Activated naive CD4-positive, alpha-beta T cell (primary cell): ENCODE measurements at regions not wholly inside any gene's neighbourhood (a gene's known extent, or its start where the extent isn't known, plus 50 kb on each side); places are given as distances from the start of the nearest gene placed in this dataset.

ENCODE experiments used
- DNase-seq, 4 experiments: peaks; one replicate each; lab custom pipeline; 2025; lab: John Stamatoyannopoulos, UW

DNA sequence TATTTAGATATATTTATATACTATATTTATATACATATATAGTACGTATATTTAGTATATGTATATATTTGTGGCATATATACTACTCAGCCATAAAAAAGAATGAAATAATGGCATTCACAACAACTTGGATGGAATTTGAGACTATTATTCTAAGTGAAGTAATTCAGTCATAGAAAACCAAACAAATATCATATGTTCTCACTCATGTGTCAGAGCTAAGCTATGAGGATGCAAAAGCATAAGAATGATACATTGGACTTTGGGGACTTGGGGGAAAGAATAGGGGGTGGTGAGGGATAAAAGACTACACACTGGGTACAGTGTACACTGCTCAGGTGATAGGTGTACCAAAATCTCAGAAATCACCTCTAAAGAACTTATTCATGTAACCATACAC, 1015.7 kb downstream of the EFNB2 start:
- DNase-seq, result no peak

DNA sequence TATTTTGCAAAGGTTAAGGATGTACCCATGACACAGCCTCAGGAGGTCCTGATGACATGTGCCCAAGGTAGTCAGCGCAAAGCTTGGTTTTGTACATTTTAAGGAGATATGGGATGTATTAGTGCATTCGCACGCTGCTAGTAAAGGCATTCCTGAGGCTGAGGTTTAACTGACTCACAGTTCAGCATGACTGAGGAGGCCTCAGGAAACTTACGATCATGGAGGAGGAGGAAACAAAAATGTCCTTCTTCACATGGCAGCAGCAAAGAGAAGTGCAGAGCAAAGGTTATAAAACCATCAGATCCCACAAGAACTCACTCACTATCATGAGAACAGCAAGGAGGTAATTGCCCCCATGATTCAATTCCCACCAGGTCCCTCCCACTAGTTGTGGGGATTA, 1017.4 kb downstream of the EFNB2 start:
- no peak for DNase-seq

DNA sequence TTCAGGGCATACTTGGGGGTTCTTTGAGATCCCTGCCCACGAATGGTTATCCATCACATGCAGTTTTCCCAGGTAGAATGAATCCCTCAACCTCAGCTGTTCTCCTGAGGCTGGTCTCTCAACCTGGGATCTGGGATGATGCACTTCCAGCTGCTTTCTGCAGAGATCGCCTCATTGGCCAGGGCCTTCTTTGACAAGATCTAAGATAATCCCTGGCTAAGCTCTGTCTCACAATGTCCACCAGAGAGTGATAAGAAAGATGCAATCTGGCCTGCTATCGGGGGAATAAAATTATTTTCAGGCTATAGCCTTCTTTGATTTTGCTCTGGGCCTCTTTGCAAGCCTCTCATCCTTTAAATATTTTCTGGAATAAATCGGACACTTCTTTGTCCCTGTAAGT, 1021.1 kb downstream of the EFNB2 start:
- DNase-seq, result no peak

DNA sequence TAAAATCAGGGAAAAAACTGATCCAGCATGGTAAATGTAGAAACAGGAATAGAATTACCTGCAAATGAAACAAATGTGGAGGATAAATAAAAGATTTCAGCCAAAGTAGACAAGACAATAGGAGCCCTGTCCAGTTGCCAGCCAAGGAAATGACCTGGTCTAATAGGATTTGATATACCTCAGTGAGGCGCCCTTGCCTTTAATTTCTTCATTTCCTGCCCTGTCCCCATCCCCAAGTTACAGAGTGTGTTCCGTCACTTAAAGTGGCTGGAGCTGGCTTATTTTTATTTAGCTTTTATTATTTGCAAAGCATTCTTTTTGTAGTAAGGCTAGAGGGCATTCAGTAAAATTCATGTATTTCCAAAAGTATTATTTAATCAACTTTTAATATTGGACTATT, 1022.0 kb downstream of the EFNB2 start:
- DNase-seq, result no peak

DNA sequence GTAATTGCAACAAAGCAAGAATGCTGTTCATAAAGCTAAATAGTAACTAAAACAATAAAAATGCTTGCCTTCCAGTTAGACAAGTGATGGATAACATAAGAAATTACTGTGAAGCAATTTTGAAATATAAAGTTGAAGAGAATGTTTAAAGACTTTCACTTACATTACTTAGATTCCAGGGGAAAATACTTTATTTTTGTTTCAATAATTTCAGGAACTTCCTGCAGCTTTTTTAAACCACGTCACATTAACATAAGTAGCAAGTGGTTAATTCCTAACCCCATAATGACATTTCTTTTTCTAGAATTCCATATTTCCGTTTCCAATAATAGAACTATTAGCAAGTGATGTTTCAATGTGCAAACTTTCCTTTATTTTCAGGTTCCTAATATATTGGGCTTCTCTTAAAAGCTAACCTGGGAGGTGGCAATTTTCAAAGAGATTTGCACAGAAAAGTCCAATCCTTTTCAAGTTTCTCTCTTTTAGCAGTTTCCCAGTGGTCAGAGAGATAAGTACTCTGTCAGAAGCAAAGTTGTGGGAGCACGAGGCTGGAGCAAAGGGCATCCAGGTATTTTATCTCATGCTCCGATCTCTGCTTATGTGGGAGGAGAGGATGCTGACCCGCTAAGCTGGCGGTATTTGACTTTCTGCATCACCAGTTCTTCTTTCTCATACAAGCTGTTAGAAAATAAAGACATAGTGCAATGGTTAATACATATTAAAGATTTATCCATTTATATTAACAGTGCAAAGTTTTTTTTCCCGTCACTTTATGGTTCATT, 1025.3 kb downstream of the EFNB2 start:
- DNase-seq, result no peak

DNA sequence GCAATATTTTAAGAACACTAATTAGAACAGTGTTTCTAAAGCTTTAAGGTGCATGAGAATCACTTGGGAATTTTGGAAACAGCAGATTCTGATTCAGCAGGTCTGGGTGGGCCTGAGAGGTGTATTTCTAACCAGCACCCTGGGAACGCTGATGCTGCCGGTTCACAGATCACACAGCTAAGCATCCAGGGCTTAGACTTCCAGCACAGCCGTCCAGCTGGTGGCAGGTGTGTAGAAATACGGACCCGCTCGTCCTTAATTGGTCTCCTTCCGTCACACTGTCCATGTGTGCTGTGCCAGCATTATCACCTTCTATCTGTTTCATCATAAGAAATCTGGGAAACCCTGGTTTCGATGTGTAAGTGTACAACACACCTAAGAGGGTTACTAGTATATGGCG, 1029.0 kb downstream of the EFNB2 start:
- no peak for DNase-seq

DNA sequence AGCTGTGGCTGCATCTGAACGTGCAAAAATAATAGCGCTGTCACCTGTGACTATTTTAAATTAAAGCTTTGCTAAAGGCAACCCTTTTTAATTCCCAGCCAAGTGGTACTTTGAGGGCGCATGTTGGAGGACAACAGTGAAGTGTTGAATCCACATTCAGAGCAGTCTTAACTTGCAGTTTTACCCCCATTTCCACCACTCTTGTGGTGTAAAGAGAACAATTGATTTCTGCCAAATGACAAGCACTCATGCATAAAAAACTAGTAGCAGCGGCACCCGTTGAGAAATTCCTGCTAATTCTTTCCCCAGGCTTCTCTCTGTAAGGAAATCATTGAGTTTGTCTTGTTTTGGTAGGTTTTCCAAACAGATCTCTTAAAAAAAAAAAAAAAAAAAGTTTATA, 1033.3 kb downstream of the EFNB2 start:
- DNase-seq, result no peak

DNA sequence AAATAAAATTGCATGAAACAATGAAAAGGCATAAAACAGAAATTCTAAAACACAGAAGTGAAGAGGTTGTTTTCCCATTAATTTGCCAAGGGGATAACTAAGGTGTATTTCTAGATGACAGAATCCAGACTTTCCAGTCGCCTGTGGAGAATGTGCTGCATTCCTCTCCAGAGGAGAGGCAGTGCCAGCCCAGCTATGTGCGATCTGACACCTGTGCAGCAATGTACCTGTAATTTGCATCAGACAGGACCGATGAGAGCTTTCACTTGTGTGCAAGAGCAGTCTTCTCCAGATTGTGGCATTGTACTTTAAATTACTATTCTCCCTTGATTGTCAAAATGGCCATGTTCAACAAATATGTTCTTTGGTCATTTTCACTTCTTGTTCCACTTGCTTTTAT, 1037.9 kb downstream of the EFNB2 start:
- DNase-seq, result no peak

DNA sequence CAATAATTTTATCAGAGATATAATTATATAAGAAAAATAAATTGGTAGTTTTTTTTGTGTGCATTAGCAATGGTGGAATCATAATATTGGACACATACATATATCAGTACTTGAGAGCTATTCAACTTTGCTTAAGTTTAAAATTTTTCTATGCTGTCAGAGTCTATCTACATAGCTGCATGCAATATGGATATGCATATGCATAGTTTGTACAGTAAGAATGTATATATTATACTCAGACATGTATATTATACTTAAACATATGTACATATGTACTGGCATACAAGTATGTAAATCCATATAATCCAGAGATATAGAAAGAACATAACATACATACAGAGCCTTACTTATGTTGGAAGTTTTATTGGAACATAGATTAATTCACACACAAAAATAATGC, 1043.2 kb downstream of the EFNB2 start:
- no peak for DNase-seq

DNA sequence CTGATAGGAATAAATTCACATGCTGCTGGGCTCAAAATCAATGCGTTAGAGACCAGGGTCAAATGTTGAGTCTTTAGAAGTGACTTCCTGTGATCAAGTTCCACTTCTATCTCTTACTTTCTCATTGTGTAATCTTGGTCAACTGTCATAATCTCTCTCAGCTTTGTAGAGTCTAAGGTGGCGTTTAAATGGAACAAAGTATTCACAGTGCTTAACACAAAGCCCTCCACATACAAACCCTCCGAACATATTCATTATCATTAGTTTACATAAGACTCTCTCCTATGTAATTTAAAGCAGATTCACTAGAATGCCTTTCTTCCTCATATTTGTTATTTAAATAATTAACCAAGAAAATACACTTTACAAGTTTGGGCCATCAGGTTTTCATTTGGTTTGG, 1044.1 kb downstream of the EFNB2 start:
- no peak for DNase-seq

DNA sequence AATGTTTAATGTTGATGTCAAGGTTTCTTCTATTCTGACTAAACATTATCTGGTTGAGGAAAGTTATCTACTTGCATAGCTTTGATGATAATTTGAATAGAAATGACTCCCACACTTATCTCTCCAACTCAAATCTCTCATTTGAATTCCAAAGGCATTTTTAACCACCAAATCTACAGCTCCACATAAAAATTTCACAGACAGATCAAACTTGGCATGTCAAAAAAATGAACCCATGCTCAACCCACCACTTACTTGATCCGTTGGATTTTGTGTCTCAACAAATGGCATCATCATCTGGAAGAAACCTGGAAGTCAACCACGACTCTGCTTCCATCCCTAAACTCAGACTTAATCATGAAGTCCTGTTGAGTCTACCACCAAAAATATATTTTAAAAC, 1050.4 kb downstream of the EFNB2 start:
- DNase-seq, result no peak

DNA sequence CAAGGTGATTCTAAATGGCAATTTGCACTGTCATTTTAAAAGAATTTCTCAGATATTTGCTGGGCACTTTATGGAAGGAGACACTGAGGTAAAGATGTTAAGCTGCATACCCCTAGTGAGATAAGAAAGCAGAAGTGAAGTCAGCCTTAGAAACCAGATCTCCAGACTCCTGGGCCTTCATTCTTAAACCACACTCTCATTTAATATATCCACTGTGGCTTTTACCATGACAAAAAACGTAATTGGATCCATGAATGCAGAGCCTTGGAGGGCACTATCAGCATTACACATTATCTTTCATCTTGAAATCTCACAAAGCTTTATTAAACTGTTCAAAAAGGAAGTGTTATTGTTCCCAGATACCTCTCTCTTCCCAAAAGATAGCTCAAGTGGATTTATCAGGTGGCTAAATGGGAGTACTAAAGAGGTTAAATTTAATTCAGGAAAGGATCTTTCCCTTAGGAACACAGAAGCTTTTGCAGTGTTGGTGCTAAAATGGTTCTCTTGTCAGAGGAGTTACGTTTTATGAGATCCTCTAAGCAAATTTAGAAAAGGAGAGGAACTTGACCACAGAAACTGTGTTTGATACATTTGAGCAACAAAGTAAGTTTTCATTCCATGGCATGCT, 1060.4 kb downstream of the EFNB2 start:
- no peak for DNase-seq

DNA sequence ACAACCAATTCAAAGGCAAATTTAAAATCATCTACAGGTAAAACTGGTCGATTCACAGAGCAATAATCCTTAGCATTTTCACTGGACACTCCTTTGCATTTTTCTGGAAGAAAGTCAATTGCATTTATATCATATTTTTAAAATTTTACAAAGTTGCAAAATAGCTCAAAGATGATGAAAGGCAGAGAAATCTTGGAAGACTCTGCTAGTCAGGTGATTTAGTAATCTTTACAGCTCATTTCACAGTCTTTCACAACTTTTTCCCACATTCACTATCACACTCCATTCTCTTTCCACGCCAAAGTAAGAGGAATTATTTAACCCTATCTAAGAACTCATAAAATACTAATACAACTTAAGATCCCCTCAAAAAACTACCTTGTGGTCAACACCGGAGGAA, 1063.8 kb downstream of the EFNB2 start:
- DNase-seq, result no peak

DNA sequence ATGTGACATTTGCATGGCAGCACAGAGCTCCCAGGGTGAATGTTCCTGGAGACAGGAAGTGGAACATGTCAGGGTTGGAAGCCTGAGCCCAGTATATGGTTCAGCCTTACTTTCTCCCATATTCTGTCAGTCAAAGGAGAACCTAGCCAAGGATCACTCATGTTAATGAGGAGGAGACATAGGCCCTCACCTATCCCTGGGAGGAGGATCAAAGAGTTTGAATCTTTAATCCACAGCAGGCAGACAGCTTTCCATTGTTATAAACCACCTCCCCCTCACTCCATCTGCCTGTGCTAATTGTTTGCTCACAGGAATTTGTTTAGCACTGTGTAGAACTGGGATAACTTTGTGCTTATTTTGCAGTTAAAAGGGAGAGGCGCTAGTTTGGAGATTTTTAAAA, 1069.1 kb downstream of the EFNB2 start:
- DNase-seq, result no peak

DNA sequence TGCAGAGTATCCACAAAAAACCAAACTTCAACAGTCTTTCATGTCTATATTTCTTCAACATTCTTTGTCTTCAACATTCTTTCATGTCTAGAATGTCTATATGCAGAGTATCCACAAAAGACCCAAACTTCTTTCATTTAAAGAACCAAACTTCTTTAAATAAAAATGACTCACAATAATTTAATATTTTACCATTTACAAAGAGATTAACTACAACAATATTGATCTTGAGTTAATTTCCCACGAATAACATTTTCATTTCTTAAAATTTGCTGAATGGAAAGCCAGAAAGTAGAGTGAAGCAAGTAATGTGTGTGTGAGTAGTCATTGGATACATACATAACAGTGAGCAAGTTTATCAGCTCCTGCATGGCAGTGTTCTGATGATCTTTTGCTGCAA, 1069.7 kb downstream of the EFNB2 start, which contains the start of gene DAOA:
DAOA (plus strand) TSS at position 301 of the 400 bp plus-strand sequence.
- DNase-seq, result no peak

DNA sequence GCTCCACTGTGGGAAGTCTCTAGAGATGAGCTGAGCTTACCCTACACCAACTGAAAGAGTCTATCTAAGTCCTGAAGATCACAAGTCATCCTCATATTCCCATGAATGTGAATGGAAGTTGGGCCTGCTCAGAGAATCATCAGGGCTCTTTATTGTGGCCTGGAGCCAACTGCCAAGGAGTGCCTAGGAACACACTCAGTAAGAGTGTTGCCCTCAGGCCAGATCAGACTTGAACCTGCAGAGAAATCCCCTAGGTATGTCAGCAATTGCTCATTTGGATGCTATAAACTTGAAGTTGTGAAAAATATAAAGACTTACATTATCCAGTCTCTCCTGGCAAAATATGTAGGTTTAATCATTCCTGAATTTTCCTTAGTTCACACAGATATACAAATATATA, 1070.2 kb downstream of the EFNB2 start:
- DNase-seq, result no peak

DNA sequence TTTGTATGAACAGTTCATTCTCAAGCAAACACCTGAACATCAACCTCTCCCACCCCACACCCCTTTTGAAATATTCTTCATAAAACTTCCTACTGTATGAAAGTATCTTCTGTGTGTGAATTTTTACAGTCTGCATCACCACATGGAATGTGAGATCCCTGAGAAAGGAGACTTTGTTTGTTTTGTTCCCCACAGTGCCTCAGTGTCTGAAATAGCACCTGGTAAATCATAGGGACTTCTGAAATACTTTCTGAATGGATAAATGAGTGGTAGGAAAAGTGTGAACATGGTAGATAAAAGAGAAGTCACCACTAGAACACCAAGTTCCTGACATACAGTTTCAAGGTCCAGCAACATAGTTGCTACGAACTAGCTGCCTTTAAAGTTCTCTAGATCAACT, 1071.2 kb downstream of the EFNB2 start:
- DNase-seq, result no peak

DNA sequence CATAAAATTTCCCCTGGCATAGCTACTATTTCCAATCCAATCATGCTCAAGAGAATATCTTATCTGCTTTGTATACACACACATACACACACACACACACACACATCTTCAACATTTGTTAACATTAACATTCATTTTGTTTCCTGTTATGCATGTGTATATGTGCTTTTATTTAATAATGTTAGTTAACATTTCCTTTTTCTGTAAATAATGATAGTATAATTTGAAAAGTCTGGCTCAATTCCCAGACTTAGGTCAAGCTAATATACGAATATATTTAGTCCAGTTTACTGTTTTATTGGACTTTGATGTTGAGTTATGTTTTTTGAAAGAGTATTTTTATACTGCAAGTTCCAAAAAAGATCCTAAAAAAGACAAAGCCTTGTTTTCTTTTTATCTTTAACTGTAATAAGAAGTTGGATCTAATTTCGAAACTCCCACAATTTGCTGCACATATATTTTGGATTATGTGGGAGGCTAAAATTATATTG, 1072.4 kb downstream of the EFNB2 start:
- DNase-seq, result no peak

DNA sequence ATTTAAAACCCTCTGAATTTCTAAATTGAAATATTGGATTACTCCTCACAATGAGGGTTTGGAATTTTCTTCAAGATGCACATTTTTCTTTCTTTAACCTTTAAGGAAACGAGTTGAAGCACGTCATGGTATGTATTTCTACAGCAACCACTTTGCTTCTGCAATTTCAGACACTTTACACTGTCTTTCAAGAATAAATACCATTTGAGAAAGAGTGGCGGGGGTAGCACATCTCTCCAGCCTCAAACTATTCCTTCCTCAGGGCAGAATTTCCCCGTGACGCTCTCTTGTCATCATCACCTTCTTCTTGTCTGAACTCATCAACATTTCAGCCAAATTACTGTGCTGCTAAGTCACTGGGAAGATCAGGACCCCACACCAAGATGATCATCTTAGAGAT, 1073.4 kb downstream of the EFNB2 start:
- DNase-seq, result no peak

DNA sequence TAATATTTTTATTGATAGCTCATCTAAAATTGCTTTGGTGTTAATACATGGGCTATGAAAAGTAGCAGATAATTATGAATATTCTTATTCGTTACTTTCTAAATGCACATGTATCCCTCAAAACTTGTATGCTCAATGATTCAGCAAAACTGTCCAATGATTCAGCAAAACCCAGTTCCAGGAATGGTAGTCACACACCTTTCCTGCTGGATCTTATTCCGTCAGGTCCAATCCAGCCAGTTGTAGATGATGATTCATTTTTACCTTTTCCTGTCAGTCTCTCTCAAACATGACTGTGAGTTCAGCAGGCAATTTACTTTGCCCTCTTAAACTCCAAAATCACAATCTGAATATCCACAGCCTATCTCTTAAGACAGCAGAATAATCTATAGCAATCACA, 1082.6 kb downstream of the EFNB2 start:
- no peak for DNase-seq

DNA sequence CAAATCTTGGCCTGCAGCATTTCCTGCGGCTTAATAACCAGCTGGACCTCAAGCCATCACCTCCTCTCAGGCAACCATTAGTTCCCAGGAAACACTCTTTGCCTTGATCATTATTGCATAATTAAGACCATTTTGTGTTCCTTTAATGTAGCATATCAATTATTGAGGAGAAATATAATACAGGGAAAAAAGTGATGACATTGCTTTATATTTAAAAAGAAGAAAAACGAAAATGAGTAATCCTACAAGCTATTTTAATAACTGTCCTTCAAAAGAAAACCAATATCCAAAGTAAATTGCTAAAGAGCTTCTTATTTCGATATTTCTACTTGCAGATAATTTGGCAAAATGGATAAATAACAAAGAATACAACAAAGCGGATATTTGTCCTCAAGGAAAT, 1084.7 kb downstream of the EFNB2 start:
- DNase-seq, result no peak

DNA sequence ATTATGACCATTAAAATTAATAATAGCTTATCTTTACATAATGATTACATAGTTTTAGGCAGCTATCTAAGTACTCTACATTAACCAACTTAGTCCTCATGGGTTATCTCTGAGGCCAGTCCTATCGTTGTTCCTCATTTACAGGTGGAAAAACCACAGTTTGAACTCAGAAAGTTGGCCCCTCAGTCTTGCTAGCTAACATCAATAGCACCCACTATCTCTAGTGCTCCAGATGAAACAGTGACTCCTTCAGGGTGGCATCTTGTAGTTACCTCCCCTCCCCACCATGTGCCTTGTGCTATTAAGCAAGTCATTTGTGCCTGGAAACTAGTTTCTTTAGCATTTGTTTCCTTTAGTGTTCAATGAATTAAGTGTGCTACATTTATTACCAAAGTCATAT, 1086.7 kb downstream of the EFNB2 start:
- no peak for DNase-seq

DNA sequence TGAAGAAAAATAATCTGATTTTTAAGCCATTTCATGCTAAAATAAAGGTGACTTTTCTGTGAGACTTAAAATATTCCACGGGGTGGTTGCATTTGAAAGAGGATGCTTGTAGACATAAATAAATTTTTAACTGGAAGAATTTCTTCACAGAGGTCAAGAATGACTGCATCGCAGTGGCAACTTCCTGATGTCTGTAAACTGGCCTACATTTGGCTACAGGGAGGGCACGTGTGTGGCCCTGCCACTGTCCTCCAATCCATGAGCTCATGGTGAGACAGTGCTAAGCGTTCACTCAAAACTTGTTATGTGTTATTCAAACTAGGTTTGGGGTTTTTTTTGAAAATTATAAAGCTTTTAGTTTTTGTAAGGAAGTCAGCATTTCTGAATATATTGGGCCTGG, 1089.3 kb downstream of the EFNB2 start:
- no peak for DNase-seq

DNA sequence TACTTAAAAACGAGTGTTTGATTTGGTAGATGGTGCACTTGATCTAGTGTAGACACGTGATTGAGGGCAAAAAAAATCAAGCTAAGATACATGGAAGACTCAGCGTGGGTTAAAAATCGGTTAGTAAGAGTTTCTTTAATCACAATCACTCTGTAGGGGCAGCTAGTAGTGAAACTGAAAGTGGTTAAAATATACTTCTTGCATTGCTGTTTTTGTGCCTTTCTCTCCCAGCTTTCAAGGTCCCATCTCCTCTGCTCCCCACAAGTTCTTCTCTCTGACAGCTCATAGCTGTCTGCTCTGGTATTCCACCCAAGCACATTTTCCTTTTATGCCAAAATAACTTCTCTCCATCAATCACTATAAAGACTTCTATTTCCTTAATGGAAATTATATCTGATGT, 1089.7 kb downstream of the EFNB2 start:
- no peak for DNase-seq
